COLO668 (cell line): ENCODE measurements at regions not wholly inside any gene's neighbourhood (a gene's known extent, or its start where the extent isn't known, plus 50 kb on each side); places are given as distances from the start of the nearest gene placed in this dataset.
"Not testable (repeated sequence)": the region's sequence is repeated elsewhere in the genome, so short reads cannot be mapped to it uniquely, and the experiment has no call there.

Experiments
- DNase-seq: peaks from one replicate; lab custom pipeline; 2025; ENCODE audit not compliant: unreplicated experiment; lab: John Stamatoyannopoulos, UW

GRCh38 chr20:57093766-57094165 is 172.7 kb downstream of the BMP7 start:
- no peak for DNase-seq

GRCh38 chr20:57094252-57094891 is 172.1 kb downstream of the BMP7 start:
- no peak for DNase-seq

GRCh38 chr20:57094991-57095390 is 171.4 kb downstream of the BMP7 start:
- no peak for DNase-seq

DNA sequence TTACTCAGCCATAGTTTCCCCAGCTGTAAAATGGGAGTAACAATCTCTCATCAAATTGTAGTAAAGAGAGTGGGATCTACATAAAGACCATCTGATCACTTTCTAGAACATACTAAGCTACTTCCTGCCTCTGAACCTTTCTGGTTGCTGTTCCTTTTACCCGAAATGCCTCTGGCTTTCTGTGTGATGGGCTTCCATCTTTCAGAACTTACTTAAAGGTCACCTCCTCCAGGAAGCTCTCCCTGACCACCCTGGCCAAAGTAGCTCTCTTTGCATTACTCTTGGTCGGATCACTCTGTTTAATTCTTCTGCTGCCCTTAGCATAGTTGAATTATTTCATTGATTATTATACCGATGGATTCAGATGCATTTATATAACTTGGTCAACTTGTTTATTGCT is 171.0 kb downstream of the BMP7 start:
- no peak for DNase-seq

DNA sequence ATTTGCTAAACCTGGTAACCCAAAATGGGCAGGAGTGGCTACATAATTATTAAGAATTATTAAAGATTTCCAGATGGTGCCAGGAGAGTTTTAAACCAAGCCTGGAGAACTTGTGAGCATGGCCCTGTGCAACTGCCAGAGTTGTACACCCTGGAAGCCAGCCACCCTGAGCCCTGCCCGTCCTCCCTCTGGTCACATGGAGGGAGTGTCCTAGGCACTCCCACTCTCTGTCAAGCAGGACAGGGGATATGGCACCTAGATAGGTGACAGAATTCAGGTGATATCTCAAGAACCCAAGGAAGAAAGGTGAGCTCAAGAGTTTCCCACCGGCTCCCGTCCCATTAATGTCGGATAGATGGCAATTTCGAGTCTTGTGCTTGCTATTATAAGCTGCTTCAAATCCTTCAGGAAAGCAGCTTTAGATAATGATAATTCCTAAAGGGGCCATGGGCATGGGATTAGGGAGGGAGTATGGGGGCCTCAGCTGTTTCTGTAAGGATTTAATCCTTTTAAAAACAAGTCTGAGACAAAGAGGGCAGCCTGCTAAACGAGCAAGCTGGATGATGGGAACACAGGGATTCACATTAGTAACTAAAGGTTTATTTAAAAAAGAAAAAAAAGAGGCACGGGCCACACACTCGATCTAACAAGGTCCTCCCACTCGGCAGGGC is 169.1 kb downstream of the BMP7 start:
- no peak for DNase-seq

GRCh38 chr20:57102160-57102559 is 164.3 kb downstream of the BMP7 start:
- no peak for DNase-seq

DNA sequence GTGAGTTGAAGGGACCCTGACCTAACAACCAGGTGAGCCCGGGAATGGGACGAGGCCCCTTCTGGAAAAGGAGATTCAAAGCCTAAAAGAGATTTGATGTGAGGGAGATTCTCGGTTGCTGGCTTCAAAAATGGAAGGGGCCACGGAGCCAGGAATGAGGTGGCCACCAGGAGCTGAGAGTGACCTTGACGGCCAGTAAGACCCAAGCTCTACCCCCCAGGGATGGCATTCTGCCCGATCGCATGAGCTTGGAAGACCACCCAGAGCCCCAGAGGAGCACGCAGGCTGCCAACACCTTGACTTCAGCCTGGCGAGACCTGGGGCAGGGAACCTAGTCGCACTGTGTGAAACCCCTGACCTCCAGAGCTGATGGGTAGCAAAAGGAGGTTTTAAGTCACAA is 163.9 kb downstream of the BMP7 start:
- DNase-seq = no peak

- DNase-seq = no peak
These were observed 163.2 kb downstream of the BMP7 start for GRCh38 chr20:57103146-57103800.

DNA sequence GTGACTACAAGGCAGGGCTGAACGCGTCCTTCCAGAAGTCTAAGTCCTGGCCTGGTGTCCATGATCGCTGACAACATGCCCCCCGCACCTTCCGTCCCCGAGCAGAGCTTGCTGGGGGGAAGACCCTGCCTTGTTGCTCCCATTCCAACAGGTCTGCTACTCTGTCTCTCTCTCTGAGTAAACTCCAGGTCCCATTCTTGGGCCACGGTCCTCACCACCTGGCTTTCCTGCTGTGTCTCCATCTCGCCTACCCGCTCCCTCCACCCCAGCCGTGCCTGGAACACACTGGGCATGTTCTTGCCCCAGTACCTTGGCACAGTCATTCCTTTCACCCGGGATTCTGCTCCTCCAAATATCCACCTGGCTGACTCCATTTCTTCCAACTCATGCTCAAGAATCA is 162.3 kb downstream of the BMP7 start:
- DNase-seq = no peak

DNA sequence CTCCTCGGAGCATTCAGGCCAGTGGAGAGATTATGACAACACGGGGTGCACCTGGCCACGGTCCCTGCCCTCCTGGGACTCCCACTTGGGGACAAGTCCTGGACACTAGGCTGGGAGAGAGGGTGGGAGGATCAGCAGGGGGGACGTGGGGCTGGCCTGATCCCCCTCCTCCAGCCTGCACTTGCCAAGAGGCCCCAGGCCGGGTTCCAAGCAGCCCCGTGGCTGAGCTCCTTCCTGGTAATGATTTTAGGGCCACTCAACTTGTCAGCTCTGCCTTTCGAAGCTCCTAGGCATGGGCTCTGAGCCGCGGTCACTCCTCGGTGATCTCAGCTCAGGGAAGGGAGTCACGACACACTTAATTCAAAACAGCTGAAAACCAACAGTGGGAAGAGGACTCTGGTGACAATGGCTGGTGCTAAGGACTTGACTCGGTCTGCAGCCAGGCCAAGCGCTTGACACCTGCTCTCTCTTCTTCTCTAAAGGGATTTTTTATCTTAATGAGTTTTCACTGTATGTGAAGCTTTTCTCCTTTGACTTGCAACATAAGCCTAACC is 161.7 kb downstream of the BMP7 start:
- no peak for DNase-seq

- DNase-seq = no peak
These were observed 160.3 kb downstream of the BMP7 start for GRCh38 chr20:57106030-57106682.

DNA sequence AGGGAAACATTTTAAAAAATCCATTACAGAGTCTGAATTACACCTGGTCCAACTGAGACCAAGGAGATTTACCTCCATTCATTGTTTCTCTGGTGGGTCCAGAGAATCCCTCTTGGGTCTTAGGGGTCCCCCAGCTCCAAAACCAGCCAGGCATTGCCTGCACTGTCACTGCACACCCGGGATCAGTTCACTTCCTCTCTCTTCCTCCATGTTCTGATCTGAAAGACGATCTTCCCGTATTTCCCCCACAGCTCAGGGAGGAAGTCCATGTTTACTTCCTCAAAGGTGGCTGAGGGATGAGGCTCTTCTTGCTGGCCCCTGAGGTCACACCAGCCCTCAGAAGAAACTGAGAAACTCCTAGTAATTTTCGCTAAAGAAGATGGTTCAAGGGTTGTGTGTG is 159.7 kb downstream of the BMP7 start:
- no peak for DNase-seq

DNA sequence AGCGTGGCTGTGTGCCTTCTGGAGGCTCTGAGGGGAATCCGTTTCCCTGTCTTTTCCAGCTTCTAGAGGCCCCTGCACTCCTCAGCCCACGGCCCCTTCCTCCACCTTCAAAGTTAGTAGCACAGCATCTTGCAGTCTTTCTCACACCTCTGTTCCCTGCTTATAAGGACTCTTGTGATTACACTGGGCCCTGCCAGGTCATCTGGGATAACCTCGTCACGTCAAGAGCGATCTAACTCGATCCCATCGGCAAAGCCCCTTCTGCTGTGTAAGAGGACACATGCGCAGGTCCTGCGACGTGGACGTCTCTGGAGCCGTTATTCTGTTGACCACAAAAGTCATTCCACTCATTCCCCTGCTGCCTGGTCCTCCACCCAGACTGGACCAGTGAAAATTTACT is 159.2 kb downstream of the BMP7 start:
- no peak for DNase-seq

GRCh38 chr20:57108218-57108617 is 158.2 kb downstream of the BMP7 start:
- no peak for DNase-seq

GRCh38 chr20:57108742-57109570 is 157.5 kb downstream of the BMP7 start:
- no peak for DNase-seq

DNA sequence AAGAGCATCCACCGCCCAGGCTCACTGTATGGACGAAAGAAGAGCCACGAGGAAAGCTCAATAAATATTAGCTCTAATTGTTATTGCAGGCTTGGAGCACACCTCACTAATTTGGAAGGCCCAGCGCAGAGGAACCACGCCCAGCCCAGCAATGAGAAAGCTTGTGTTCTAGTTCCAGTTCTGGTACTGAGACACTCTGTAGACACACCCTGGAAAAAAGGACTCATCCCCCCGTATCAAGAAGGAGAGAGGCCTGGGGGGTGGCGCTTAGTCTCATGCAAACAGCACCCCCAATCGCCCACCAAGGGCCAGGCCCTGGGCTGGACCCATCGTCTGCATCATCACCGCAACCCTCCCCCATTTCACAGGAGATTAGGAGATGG is 156.9 kb downstream of the BMP7 start:
- no peak for DNase-seq

- DNase-seq = not testable (repeated sequence)
These were observed 156.1 kb downstream of the BMP7 start for GRCh38 chr20:57110121-57111027.

- DNase-seq = no peak
These were observed 155.4 kb downstream of the BMP7 start for GRCh38 chr20:57111028-57111373.

GRCh38 chr20:57112448-57112847 is 154.0 kb downstream of the BMP7 start:
- DNase-seq = no peak
